ENCODE measurements at regions not wholly inside any gene's neighbourhood (a gene's known extent, or its start where the extent isn't known, plus 50 kb on each side); places are given as distances from the start of the nearest gene placed in this dataset.

- no peak overlapping the region for H2AFZ ChIP-seq (ENCODE audit: control insufficient read depth, low read length)
- no peaks in the 10 kb centered on the region for H3K9me3 ChIP-seq (ENCODE audit: control insufficient read depth, low read depth, low read length)
- H3K27me3 ChIP-seq (ENCODE audit: control insufficient read depth, extremely low read depth, insufficient read depth, low read length) = no peaks in the 10 kb centered on the region
- no peak overlapping the region for H3K4me2 ChIP-seq (ENCODE audit: control insufficient read depth, extremely low read depth, insufficient read depth, low read depth, low read length)
- no peak for FAIRE-seq
- no peak for DNase-seq (ENCODE audit: low read depth, low spot score)
- TF ChIP-seq EZH2 (IDR thresholded peaks at IDR 0.05; ENCODE audit: low read length) = no peak
- no peak for TF ChIP-seq CTCF (optimal IDR thresholded peaks at IDR 0.05 in 1 of 3, IDR thresholded peaks at IDR 0.05 in 1 of 3, conservative IDR thresholded peaks at IDR 0.05 in 1 of 3; ENCODE audit: extremely low read depth in 1 of 3, insufficient read depth in 2 of 3, low read length in 3 of 3)
- no peaks in the 10 kb centered on the region for H4K20me1 ChIP-seq (ENCODE audit: control insufficient read depth, extremely low read depth, insufficient read depth, low read length)
- H3K9me1 ChIP-seq (ENCODE audit: control insufficient read depth, extremely low read depth, insufficient read depth, low read length) = no peaks in the 10 kb centered on the region
- no peak overlapping the region for H3K27ac ChIP-seq (ENCODE audit: control insufficient read depth, insufficient read depth, low read length)
- no peaks in the 10 kb centered on the region for H3K36me3 ChIP-seq (ENCODE audit: control insufficient read depth in 2 of 2, extremely low read depth in 1 of 2, insufficient read depth in 2 of 2, low read length in 2 of 2)
- dilution Hi-C loops (cut with MboI; ENCODE audit: extremely low pct_ligation_motif_present, low sequenced_read_pairs) = no loop called here
- no peak overlapping the region for H3K4me3 ChIP-seq (ENCODE audit: control insufficient read depth in 2 of 3, extremely low read depth in 1 of 3, insufficient read depth in 2 of 3, low read depth in 1 of 3, low read length in 3 of 3)
- no peak overlapping the region for H3K9ac ChIP-seq (ENCODE audit: control insufficient read depth, extremely low read depth, insufficient read depth, low read length)
- H3K4me1 ChIP-seq (ENCODE audit: control insufficient read depth, extremely low read depth, insufficient read depth, low read length) = no peaks in the 10 kb centered on the region
- no peaks in the 10 kb centered on the region for H3K79me2 ChIP-seq (ENCODE audit: control insufficient read depth, insufficient read depth, low read length)
Measured at GRCh38 chr15:95446854-95447253, 883.6 kb upstream of the NR2F2 start.

GRCh38 chr15:95447486-95447885, 883.0 kb upstream of the NR2F2 start:
- dilution Hi-C loops (cut with MboI; ENCODE audit: extremely low pct_ligation_motif_present, low sequenced_read_pairs) = no loop called here
- H3K9ac ChIP-seq (ENCODE audit: control insufficient read depth, extremely low read depth, insufficient read depth, low read length) = no peak overlapping the region
- no peaks in the 10 kb centered on the region for H3K79me2 ChIP-seq (ENCODE audit: control insufficient read depth, insufficient read depth, low read length)
- H3K9me1 ChIP-seq (ENCODE audit: control insufficient read depth, extremely low read depth, insufficient read depth, low read length) = no peaks in the 10 kb centered on the region
- H3K4me3 ChIP-seq (ENCODE audit: control insufficient read depth in 2 of 3, extremely low read depth in 1 of 3, insufficient read depth in 2 of 3, low read depth in 1 of 3, low read length in 3 of 3) = no peak overlapping the region
- DNase-seq (ENCODE audit: low read depth, low spot score) = no peak
- no peaks in the 10 kb centered on the region for H3K4me1 ChIP-seq (ENCODE audit: control insufficient read depth, extremely low read depth, insufficient read depth, low read length)
- TF ChIP-seq CTCF (optimal IDR thresholded peaks at IDR 0.05 in 1 of 3, IDR thresholded peaks at IDR 0.05 in 1 of 3, conservative IDR thresholded peaks at IDR 0.05 in 1 of 3; ENCODE audit: extremely low read depth in 1 of 3, insufficient read depth in 2 of 3, low read length in 3 of 3) = no peak
- TF ChIP-seq EZH2 (IDR thresholded peaks at IDR 0.05; ENCODE audit: low read length) = no peak
- no peak for FAIRE-seq
- H2AFZ ChIP-seq (ENCODE audit: control insufficient read depth, low read length) = no peak overlapping the region
- no peak overlapping the region for H3K4me2 ChIP-seq (ENCODE audit: control insufficient read depth, extremely low read depth, insufficient read depth, low read depth, low read length)
- H4K20me1 ChIP-seq (ENCODE audit: control insufficient read depth, extremely low read depth, insufficient read depth, low read length) = no peaks in the 10 kb centered on the region
- no peak overlapping the region for H3K27ac ChIP-seq (ENCODE audit: control insufficient read depth, insufficient read depth, low read length)
- no peaks in the 10 kb centered on the region for H3K9me3 ChIP-seq (ENCODE audit: control insufficient read depth, low read depth, low read length)
- H3K27me3 ChIP-seq (ENCODE audit: control insufficient read depth, extremely low read depth, insufficient read depth, low read length) = no peaks in the 10 kb centered on the region
- H3K36me3 ChIP-seq (ENCODE audit: control insufficient read depth in 2 of 2, extremely low read depth in 1 of 2, insufficient read depth in 2 of 2, low read length in 2 of 2) = no peaks in the 10 kb centered on the region

All from keratinocyte (primary cell).